ENCODE measurements at regions not wholly inside any gene's neighbourhood (a gene's known extent, or its start where the extent isn't known, plus 50 kb on each side); places are given as distances from the start of the nearest gene placed in this dataset.
"Not testable (repeated sequence)": the region's sequence is repeated elsewhere in the genome, so short reads cannot be mapped to it uniquely, and the experiment has no call there.

DNA sequence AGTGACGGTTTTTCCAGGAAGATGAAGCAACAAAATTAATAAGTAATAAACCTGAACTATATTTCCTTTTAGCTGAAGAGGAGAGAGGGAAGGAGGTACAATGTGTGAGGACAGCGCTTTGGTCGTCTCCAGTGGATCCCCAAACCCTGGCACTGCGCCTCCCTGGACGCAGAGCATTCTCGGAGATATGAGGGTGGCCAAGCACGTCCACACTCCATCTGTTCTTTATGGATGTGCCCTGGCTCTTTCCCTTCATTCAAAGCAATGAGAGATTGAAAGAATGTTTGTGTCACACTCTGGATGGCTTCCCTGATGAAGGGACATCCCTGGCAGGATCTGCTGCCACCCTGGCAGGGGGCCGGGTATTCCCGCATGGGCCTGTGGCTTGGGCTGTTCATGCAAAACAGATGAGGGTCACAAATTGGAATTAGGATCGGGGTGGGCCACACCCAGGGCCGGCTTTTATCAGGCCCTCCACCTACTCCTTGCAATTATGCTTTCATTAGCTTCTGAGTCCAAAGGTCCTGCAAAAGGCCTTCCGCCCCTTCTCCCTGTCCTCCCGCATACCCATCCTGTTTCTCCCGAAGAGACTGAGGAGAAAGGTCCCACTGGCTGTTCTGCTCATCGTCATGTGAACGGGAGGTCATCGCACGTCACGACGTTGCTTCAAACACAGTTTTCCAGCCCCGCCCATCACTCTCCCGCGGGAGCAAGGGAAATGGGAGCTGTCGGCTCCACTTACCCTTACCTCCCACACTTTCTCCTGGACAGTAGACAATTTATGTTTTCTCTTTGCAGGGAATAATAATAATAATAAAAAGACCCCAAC, 286.1 kb upstream of the IRX4 start:
- peak; percentile 27 for DNase-seq (ENCODE audit: low spot score)

DNA sequence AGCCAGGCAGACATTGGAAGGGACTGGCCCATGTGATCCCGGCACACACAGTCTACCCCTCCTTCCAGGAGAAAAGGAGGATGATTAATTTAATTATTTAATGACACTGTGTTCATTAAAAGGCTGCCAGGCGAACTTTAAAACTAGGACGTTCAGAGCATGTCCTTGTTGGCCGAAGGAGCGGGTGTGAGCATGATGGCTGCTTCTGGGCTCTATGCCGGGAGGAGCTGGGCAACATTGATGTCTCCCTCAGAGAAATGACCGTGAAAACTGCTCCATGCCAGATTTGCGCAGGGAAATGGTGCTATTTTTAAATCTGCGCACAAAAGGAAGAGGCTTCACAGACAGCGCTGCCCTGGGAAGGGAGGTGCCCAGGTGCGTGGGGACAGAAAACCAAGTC, 284.9 kb upstream of the IRX4 start:
- no peak for DNase-seq (ENCODE audit: low spot score)

DNA sequence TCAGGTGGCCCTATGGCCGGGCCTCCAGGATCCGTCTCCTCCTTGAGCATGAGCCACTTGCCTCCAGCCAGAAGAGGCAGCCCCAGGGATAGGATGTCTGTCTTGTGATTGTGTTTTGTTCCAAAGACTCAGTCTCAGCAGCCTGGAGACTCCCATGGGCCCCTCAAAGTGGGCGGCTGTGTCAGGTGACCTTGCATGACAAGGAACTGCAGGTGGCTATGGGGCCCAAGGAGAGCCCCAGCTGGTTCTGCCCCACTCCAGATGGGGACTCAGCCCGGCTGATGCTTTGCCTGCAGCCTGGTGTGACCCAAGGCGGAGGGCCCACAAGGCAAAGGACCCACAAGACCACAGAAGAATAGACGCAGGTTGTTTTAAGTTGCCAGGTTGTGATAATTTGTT, 284.3 kb upstream of the IRX4 start:
- DNase-seq (ENCODE audit: low spot score) = no peak

DNA sequence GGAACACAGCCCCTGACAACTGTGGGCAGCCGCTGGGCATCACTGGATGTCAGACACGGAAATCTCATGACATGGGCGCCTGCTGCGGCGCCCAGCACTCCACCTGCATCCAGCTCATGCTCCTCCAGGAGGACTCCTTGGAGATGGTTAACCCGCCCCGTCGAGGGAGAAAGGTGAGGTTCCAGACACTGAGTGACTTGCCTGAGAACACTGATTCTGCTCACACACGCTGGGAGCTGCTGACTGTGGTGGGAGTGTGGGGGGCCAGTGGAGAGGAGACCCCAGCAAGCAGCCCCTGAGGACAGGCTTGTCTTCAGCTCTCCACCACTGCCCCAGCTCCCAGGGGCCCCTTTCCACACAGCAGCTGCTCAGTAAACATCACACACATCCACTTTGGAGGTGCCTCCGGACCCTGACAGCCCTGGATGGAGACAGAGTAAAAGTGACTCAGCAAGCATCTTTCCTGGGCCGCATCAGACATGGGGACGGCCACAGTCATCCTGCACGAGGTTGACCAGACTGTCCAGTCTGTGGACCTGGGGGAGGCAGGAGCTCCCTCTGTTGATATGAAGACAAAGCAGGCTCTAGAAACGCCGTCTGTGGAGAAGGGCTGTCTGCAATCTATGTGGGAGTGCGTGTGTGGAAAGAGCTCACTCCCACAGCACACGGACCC, 283.7 kb upstream of the IRX4 start:
- no peak for DNase-seq (ENCODE audit: low spot score)

DNA sequence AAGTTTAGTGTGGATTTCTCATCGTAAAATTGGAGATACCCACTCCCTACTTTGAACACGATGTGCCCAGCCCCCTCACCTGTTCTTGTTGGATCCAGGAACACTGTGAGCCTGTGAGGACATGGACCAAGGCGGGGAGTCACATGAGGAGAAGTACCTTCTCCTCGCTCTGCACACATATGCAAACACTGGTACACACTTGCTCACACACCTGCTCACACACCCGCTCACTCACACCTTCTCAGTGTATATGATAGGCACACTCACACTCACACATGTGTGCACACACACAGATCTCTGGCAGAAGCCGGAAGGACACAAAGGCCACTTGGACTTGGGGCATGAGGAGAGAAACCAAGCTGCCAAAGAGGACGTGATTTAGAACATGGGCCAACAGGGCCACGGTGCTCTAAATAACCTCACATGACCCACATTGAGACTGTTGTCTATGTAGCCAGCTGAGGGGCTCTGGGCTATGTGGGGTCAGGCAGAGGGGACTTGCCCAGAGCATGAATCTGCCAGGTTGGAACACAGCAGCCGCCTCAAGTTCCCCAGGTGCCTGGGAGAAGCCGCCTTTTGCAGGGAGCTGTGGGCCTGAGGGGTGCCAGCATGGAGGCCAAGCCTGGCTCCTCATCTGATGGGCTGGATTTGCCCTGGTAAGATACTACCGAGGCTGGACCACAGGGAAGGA, 283.0 kb upstream of the IRX4 start:
- DNase-seq (ENCODE audit: low spot score) = no peak

DNA sequence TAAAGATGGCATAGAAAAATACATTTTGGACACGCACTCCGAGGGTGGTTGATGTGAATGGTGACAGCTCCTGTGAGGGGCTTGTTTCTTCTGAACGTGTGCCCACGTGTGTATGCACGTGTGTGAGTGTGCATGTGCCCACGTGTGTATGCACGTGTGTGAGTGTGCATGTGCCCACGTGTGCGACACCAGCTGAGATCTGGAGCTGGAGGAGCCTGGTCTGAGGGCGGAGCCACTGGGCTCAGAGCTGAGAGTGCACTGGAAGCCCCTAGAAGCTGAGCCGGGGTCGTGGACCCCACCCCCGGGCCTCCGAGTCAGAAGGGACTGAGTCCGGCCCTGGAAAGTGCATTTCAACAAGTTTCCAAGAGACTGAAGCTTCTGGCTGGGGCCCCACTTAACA, 282.5 kb upstream of the IRX4 start:
- no peak for DNase-seq (ENCODE audit: low spot score)

DNA sequence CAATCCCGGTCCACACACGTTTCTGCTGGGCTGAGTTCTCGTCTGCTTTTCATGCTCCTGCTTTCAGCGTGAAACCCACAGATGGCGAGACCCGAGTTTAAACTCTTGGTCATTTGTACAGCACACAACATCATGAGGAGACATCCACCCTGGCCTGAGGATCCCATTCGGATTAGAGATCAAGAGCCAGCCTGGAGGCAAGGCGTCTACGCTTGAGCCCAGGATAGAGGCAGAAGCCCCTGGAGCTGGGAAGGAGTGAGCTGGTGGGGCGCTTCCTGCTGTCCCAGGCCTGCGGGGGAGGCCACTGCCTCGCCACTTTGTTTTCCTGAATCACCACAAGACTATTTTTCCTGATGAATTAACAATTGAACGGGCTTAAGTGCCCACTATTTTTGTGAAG, 281.9 kb upstream of the IRX4 start:
- no peak for DNase-seq (ENCODE audit: low spot score)

DNA sequence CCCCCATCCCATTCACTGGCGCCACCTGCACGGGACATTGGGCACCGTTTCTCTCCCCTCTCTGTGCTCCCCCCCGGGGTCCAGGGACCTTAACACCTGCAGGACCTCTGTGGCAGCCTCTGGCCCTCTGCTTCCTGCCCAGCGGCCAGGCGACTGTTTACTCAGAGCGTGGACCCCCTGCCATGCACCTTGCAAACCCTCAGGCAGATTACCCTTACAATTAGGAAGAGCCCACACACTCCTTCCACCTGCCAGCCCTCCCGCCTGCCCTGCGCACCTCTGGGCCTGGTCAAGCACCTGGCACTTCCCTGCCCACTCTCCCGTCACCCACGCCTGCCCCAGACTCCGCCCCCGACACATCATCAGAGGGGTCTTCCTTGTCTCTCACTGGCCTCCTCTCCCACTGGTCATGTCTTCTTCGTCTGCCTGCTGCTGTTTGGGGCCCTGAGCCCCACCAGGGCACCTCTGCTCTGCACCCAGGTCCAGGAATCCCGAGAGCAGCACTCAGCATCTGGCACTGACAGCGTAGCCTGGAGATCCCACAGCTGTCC, 281.3 kb upstream of the IRX4 start:
- no peak for DNase-seq (ENCODE audit: low spot score)

DNA sequence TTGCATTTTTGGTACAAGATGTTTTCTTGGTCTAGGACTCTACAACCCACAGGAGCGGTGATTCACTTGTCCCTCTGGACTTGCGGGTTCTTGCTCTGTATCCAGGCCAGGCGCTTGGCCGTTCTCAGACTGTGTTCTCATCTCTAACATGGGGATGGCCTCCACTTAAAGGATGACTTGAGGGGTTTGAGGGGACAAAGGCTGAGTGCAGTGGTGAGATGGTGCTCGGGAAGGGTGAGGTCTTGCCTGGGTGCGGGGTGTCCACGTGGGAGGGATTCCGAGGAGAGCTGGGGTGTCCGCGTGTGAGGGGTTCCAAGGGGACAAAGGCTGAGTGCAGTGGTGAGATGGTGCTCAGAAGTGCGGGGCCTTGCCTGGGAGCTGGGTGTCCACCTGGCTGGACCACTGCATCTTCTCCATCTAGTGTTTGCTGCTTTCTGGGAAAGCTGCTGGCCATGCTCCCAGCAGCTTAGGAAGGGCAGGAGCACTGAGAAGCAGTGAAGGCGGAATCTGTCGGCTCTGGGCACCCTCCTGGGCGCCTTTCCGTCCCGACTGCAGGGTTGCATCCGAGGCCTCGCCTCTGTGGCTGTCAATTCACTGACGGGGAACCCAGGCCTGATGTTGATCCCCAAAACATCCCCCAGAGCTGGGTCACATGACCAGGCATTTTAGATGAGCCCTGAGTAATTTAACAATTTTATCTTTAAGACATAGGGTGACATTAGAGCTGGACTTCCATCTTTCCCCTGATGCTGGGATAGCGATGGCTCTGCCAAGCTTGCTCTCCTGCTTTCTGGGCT, 280.5 kb upstream of the IRX4 start:
- no peak for DNase-seq (ENCODE audit: low spot score)

DNA sequence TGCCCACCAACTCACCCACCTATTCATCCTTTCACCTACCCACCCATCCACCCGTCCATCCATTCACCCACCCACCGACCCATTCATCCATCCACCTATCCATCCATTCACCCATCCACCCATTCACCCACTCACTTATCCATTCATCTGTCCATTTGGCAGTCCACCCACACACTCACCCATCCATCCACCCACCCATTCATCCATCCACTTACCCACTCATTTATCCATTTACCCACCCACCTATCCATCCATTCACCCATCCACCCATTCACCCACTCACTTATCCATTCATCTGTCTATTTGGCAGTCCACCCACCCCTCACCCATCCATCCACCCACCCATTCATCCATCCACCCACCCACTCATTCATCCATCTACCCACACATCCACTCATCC, 278.1 kb upstream of the IRX4 start:
- no peak for DNase-seq (ENCODE audit: low spot score)

DNA sequence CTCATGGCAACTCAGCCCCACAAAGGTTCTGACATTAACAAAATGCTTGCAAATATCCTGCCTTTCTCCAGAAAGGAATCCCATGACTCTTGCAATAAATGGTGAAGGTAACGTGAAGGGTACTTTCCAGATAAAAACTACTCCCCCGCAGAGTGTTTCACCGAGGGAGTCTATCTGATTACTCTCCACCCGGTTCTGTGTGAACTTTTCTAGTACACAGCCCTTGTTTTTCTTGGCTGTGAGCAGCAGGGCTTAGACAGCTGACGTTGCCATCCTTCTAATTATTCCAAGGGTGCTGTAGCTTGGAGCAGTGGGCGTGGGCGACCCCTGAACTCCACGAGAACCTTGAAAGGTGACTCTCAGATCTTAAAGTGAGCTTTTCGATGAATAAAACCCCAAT, 276.0 kb upstream of the IRX4 start:
- no peak for DNase-seq (ENCODE audit: low spot score)

DNA sequence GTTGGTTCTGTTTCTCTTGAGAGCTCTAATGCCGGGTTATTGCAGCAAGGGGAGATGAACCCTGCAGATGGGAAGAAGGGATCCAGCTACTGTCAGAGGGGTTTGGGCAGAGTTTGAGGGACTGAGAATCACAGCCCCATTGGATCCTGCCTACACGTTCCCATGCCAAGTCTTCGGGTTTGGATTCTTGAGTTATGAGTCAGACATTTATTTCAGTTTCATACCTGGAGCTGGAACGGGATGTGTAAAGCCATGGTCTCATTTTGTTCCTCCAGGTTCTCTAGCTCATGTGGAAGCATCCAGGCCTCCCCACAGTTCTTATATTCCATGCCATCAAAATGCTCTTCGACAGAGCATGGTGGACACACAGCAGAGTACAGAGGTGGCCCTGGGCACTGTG, 275.4 kb upstream of the IRX4 start:
- DNase-seq (ENCODE audit: low spot score) = peak; percentile 40

DNA sequence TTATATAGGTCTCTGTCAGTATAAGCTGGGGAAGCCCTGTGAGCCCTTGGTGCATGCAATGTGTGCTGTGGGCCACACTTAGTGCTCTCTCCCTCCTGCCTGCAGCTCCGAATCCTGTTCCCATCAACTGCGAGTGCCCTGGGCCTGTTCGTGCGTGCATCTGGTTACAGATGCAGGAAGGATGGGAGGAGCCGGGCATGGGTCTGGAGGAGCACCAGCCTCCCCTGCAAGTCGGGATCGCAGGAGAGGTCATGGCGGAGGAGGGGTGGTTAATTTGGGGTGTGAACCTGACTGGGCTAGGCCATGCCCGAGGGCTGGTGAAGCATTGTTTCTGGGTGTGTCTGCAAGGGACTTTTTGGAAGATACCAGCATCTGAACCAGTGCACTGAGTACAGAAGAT, 274.6 kb upstream of the IRX4 start:
- no peak for DNase-seq (ENCODE audit: low spot score)

DNA sequence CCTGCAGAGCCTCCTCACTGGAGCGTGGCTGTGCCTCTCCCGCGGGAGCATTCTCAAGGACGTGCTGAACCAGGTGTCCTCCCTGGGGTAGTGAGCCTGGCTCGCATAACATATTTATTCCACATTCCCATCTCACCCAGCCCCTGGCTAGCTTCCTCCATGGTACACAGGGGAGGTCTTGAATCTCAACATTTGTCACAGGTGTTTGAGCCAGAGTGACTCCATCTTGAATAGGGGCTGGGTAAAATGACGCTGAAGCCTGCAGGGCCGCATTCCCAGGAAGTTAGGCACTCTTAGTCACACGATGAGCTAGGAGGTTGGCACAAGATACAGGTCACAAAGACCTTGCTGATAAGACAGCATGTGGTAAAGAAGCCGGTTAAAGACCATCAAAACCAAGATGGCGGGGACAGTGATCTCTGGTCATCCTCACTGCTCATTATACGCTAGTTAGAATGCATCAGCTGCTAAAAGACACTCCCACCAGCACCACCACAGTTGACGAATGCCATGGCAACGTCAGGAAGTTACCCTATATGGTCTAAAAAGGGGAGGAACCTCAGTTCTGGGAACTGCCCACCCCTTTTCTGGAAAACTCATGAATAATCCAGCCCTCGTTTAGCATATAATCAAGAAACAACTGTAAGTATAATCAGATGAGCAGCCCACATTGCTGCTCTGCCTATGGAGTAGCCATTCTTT, 273.8 kb upstream of the IRX4 start:
- DNase-seq (ENCODE audit: low spot score) = no peak

DNA sequence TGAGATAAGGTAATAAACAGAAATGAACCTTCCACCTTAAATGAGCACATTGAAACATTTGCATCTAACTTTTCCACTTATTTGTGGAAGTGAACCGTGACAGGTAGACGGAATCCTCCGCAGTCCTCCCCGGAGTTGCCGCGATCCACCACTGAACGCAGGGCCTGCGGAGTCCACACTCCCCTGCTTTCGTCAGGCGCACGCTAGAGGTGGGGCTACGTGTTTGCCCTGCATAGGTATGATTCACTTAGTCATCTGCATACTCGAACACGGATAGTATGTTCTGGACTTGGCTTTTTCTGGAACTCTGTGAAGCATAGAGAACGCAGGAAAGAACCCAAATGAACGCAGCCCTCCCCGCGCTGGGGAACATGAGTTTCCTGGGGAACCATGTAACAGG, 272.8 kb upstream of the IRX4 start:
- DNase-seq (ENCODE audit: low spot score) = no peak

DNA sequence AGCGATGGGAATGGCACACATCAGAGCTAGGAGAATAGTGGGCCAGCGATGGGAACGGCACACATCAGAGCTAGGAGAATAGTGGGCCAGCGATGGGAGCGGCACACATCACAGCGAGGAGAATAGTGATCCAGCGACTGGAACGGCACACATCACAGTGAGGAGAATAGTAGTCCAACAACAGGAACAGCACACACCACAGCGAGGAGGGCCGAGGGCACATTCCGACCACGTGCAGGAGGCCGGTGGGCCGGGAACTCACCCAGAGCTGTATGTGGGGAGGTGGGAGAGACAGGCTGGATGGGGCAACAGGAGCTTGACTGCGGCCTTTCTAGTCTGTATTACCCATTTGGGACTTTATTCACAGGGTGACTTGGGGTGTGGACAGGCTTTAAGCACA, 271.1 kb upstream of the IRX4 start:
- no peak for DNase-seq (ENCODE audit: low spot score)

DNA sequence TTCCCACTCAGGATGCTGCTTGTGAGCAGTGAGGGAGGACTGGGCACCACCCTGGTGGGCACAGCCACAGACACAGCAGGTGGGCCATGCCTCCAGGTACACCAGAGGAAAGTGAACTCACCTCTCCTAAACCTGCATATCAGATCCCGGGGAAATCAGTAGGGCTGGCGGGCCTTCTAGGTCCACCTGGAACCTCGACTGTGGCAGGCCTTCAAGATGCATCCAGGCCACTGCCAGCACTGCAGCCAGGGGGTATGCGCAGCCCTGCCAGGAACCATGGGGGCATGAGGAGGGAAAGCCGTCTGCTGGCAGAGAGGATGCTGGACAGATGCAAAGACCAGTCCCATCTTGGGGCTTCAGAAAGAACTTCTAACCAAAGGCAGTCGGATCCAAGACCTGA, 270.6 kb upstream of the IRX4 start:
- DNase-seq (ENCODE audit: low spot score) = no peak

DNA sequence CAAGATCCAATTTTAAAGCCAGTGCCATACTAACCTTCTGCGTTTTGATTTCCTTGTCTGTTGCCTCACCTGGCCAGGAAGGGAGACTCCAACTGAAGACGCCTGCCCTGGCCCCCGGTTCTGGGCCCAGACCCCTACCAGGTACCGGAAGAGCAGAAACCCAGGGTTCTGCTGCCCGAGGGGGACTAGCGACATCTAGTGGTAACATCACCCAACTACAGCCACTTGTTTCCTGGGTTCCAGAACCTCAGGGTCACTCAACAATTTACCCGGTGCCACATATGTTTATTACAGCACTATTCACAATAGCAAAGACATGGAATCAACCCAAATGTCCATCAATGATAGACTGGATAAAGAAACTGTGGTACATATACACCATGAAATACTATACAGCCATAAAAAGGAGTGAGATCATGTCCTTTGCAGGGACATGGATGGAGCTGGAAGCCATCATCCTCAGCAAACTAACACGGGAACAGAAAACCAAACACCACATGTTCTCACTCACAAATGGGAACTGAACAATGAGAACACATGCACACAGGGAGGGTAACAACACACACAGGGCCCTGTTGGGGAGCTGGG, 268.7 kb upstream of the IRX4 start:
- not testable (repeated sequence) for DNase-seq (ENCODE audit: low spot score)

DNA sequence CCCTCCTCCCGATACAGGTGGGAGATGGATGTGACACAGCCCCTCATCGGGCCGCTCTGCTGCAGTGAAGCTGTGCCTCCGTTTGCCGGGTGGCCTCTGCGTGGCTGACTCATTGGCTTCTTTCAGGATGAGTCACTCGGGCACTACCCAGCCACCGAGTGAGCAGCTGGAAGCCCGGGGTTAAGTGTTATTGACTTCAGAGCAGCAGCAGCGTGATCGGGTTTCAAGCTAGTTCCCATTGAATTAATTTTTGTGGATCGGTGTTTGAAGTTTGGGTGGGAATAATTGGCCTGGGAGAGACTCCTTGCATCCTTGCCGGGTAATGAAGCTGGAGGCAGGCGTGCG, 266.4 kb upstream of the IRX4 start:
- DNase-seq (ENCODE audit: low spot score) = peak; percentile 87

DNA sequence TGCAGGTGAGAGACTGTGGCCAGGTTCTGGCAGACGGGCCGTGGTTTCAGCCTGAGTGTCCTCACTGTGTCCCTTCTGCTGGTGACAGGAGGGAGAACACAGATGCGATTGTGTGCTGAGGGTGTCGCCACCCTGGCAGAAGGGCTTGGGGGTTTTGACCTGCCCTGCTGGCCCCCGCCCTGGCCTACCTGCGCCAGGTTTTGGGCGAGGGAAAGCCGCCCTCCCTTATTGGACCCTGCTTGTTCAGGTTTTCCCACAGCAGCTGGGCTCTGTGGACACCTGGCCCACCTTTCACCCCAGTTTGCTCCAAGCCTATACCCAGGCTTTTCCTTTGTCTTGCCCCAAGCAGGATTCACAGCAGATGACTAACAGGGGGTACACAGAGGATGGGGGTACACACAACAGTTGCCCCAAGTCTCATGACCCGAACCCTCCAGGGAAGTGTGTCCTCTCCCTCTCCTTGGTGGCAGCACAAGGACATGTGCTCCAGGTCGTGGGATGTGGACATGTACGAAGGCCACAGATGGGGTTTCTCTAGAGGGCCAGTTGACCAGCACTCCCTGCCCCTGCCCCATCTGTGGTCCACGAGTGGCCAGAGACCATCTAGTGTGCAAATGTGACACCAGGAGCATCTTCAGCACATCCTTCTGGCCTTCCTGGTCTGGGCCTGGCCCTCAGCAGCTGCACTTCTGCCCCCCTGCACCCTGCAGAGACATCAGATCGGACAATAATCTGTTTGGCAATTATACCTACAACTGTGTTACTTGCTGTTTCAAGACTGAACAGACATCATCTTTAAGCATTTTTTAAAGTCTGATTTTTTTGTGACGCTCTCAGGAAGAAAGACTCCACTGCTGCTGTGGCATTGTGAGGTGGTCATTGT, 265.8 kb upstream of the IRX4 start:
- peak; percentile 21 for DNase-seq (ENCODE audit: low spot score)
